IMR-90 (cell line): ENCODE measurements at regions not wholly inside any gene's neighbourhood (a gene's known extent, or its start where the extent isn't known, plus 50 kb on each side); places are given as distances from the start of the nearest gene placed in this dataset.

Source experiments
- ATAC-seq: fragments of 200-7000 bp; cut with Tn5 transposase; 2 replicates; pipeline ENCODE4 v1.9.1; 2020; ENCODE audit warnings: low read depth, mild to moderate bottlenecking, moderate library complexity
- BruUV-seq: library from RNA; stranded (reverse); fragments of 400-500 nt; replicated peaks from 2 replicates; lab custom pipeline; 2021; lab: Mats Ljungman, UMichigan
- CTCF ChIA-PET: fragments of 300-600 bp; formaldehyde crosslinking; extraction: SDS; loops from one replicate; lab custom pipeline; 2021; ENCODE audit warnings: antibody characterized with exemption; lab: Yijun Ruan, JAX
- POLR2A ChIA-PET: fragments of 300-600 bp; sonication (Branson Sonifier 250); formaldehyde crosslinking; loops from one replicate; lab custom pipeline; 2022; ENCODE audit warnings: antibody characterized with exemption; ENCODE audit not compliant: unreplicated experiment; lab: Charles Lee
- DNase-seq: peaks from one replicate; pipeline ENCODE4 v3.0.0; 2013
- H2AFZ ChIP-seq: replicated peaks from 2 replicates; pipeline ENCODE3; 2013; ENCODE audit warnings: low read length, mild to moderate bottlenecking; ENCODE audit not compliant: poor library complexity
- H2AK5ac ChIP-seq: 2 replicates; pipeline ENCODE4 v1.6.1; 2013; ENCODE audit warnings: low read depth, low read length, inconsistent platforms
- H2AK9ac ChIP-seq: replicated peaks from 2 replicates; pipeline ENCODE3; 2013; ENCODE audit warnings: mild to moderate bottlenecking, low read depth, low read length, moderate library complexity; ENCODE audit not compliant: poor library complexity
- H2BK120ac ChIP-seq: 2 replicates; pipeline ENCODE4 v1.6.1; 2013; ENCODE audit warnings: low read depth, low read length, inconsistent platforms
- H2BK15ac ChIP-seq: 3 replicates; pipeline ENCODE4 v1.6.1; 2013; ENCODE audit warnings: low read depth, low read length, inconsistent platforms
- H2BK20ac ChIP-seq: 2 replicates; pipeline ENCODE4 v1.6.1; 2013; ENCODE audit warnings: low read depth, mild to moderate bottlenecking, inconsistent platforms, low read length, moderate library complexity
- H2BK5ac ChIP-seq: 2 replicates; pipeline ENCODE4 v1.6.1; 2013; ENCODE audit warnings: mild to moderate bottlenecking, low read depth, low read length, inconsistent platforms; ENCODE audit not compliant: poor library complexity, severe bottlenecking
- H3K14ac ChIP-seq: replicated peaks from 2 replicates; pipeline ENCODE4 v1.6.1; 2013; ENCODE audit warnings: low read depth, low read length, inconsistent platforms
- H3K18ac ChIP-seq: 2 replicates; pipeline ENCODE4 v1.6.1; 2013; ENCODE audit warnings: low read depth, low read length, control low read depth
- H3K23ac ChIP-seq: 2 replicates; pipeline ENCODE4 v1.6.1; 2013; ENCODE audit warnings: low read depth, low read length, inconsistent platforms
- H3K27ac ChIP-seq: 2 replicates; pipeline ENCODE4 v1.5.1; 2013; ENCODE audit warnings: mild to moderate bottlenecking, control low read depth, low read length; ENCODE audit not compliant: insufficient read depth
- H3K27me3 ChIP-seq: 2 replicates; pipeline ENCODE4 v1.6.1; 2013; ENCODE audit warnings: low read length; ENCODE audit not compliant: control insufficient read depth, insufficient read depth
- H3K36me3 ChIP-seq: 2 replicates; pipeline ENCODE4 v1.6.1; 2013; ENCODE audit warnings: low read length, mixed read lengths; ENCODE audit not compliant: control insufficient read depth, insufficient read depth
- H3K4ac ChIP-seq: 2 replicates; pipeline ENCODE4 v1.6.1; 2013; ENCODE audit warnings: low read depth, low read length, inconsistent platforms
- H3K4me1 ChIP-seq: 2 replicates; pipeline ENCODE4 v1.6.1; 2013; ENCODE audit warnings: low read length, mixed read lengths; ENCODE audit not compliant: control insufficient read depth, insufficient read depth
- H3K4me2 ChIP-seq: 2 replicates; pipeline ENCODE4 v1.6.1; 2013; ENCODE audit warnings: low read depth, mild to moderate bottlenecking, control low read depth, low read length, moderate library complexity
- H3K4me3 ChIP-seq: 2 replicates; pipeline ENCODE4 v1.5.1; 2013; ENCODE audit warnings: low read depth, mild to moderate bottlenecking, control low read depth, low read length, moderate library complexity; ENCODE audit not compliant: insufficient read depth
- H3K56ac ChIP-seq: 2 replicates; pipeline ENCODE4 v1.6.1; 2013; ENCODE audit warnings: low read length, inconsistent platforms; ENCODE audit not compliant: insufficient read depth; ENCODE audit errors: extremely low read depth
- H3K79me1 ChIP-seq, 2 experiments: 2 replicates each; pipeline ENCODE4 v1.6.1; 2013; ENCODE audit warnings: low read length in 2 of 2, inconsistent platforms in 1 of 2, low read depth in 1 of 2
- H3K9ac ChIP-seq: 2 replicates; pipeline ENCODE4 v1.6.1; 2013; ENCODE audit warnings: low read depth, low read length, control low read depth
- H3K9me1 ChIP-seq: 2 replicates; pipeline ENCODE4 v1.6.1; 2013; ENCODE audit warnings: low read length, inconsistent platforms; ENCODE audit not compliant: insufficient read depth
- H3K9me3 ChIP-seq: 2 replicates; pipeline ENCODE4 v1.6.1; 2013; ENCODE audit warnings: low read length; ENCODE audit not compliant: control insufficient read depth, insufficient read depth
- H4K20me1 ChIP-seq: 2 replicates; pipeline ENCODE4 v1.6.1; 2013; ENCODE audit warnings: low read length, inconsistent platforms; ENCODE audit not compliant: insufficient read depth
- H4K5ac ChIP-seq: 2 replicates; pipeline ENCODE4 v1.6.1; 2013; ENCODE audit warnings: mild to moderate bottlenecking, low read depth, low read length, control low read depth
- H4K8ac ChIP-seq, 2 experiments: 2 replicates each; pipeline ENCODE4 v1.6.1; 2013; ENCODE audit warnings: low read depth in 2 of 2, low read length in 2 of 2, control low read depth in 1 of 2, inconsistent platforms in 1 of 2
- H4K91ac ChIP-seq: 2 replicates; pipeline ENCODE4 v1.6.1; 2013; ENCODE audit warnings: low read depth, low read length, inconsistent platforms; ENCODE audit not compliant: insufficient read depth
- BHLHE40 ChIP-seq: fragments of 150-350 bp; IDR thresholded peaks from 2 replicates; pipeline ENCODE4 v1.6.1; 2016; ENCODE audit warnings: mild to moderate bottlenecking, low read depth, low read length
- CEBPB ChIP-seq: IDR thresholded peaks from 2 replicates; pipeline ENCODE4 v1.6.1; 2012; ENCODE audit warnings: low read depth, low read length, improper control_type of control experiment
- CHD1 ChIP-seq: IDR thresholded peaks from 2 replicates; pipeline ENCODE4 v1.6.1; 2012; ENCODE audit warnings: low read depth, low read length, improper control_type of control experiment
- CTCF ChIP-seq: conservative IDR thresholded peaks from 2 replicates; pipeline ENCODE4 v1.5.1; 2012; ENCODE audit warnings: mild to moderate bottlenecking, low read depth, low read length, improper control_type of control experiment
- ELK1 ChIP-seq: fragments of 150-350 bp; IDR thresholded peaks from 2 replicates; pipeline ENCODE4 v1.6.1; 2016; ENCODE audit warnings: low read depth, mild to moderate bottlenecking, low read length, moderate library complexity, borderline replicate concordance
- FOS ChIP-seq: fragments of 150-350 bp; IDR thresholded peaks from 2 replicates; pipeline ENCODE4 v1.6.1; 2016; ENCODE audit warnings: low read depth, low read length
- MAFK ChIP-seq: IDR thresholded peaks from 2 replicates; pipeline ENCODE4 v1.6.1; 2012; ENCODE audit warnings: low read depth, low read length, improper control_type of control experiment
- MAZ ChIP-seq: IDR thresholded peaks from 2 replicates; pipeline ENCODE4 v1.6.1; 2012; ENCODE audit warnings: low read depth, mild to moderate bottlenecking, low read length, improper control_type of control experiment, moderate library complexity, borderline replicate concordance
- MXI1 ChIP-seq: IDR thresholded peaks from 2 replicates; pipeline ENCODE4 v1.6.1; 2012; ENCODE audit warnings: low read depth, mild to moderate bottlenecking, low read length, moderate library complexity, borderline replicate concordance
- NFE2L2 ChIP-seq: fragments of 150-350 bp; IDR thresholded peaks from 2 replicates; pipeline ENCODE4 v1.6.1; 2016; ENCODE audit warnings: low read depth, mild to moderate bottlenecking, low read length
- POLR2A ChIP-seq: IDR thresholded peaks from 2 replicates; pipeline ENCODE4 v1.6.1; 2012; ENCODE audit warnings: mild to moderate bottlenecking, low read depth, low read length
- RAD21 ChIP-seq: IDR thresholded peaks from 2 replicates; pipeline ENCODE4 v1.6.1; 2012; ENCODE audit warnings: low read length, improper control_type of control experiment
- RCOR1 ChIP-seq: IDR thresholded peaks from 2 replicates; pipeline ENCODE4 v1.6.1; 2012; ENCODE audit warnings: mild to moderate bottlenecking, low read length, improper control_type of control experiment; ENCODE audit not compliant: insufficient replicate concordance
- RFX5 ChIP-seq: IDR thresholded peaks from 2 replicates; pipeline ENCODE4 v1.8.0; 2012; ENCODE audit warnings: low read depth, mild to moderate bottlenecking, low read length, moderate library complexity
- SMC3 ChIP-seq: fragments of 150-350 bp; IDR thresholded peaks from 2 replicates; pipeline ENCODE4 v1.6.1; 2016; ENCODE audit warnings: low read depth, mild to moderate bottlenecking, antibody characterized with exemption, low read length, moderate library complexity
- USF2 ChIP-seq: fragments of 150-350 bp; IDR thresholded peaks from 2 replicates; pipeline ENCODE4 v1.6.1; 2017; ENCODE audit warnings: mild to moderate bottlenecking, antibody characterized with exemption, low read length, low read depth
- WGBS, 2 experiments: methylation state at CpG; one replicate each; pipeline versions ENCODE4 v1.1.5 to v1.1.7; 2013; ENCODE audit warnings: missing lambda C conversion rate in 2 of 2; ENCODE audit not compliant: insufficient read length in 1 of 2; ENCODE audit errors: extremely low coverage in 2 of 2; 5-methylcytosine and 5-hydroxymethylcytosine counted together
- dilution Hi-C: fragments of 300-500 bp; cut with HindIII; formaldehyde crosslinking; loops from one replicate; pipeline ENCODE4 v1.14.3; 2018; ENCODE audit warnings: low sequenced_read_pairs; ENCODE audit not compliant: unreplicated experiment
- in situ Hi-C: fragments of 300-500 bp; cut with MboI; formaldehyde crosslinking; loops from 3 replicates; pipeline ENCODE4 v1.14.3; 2019; ENCODE audit warnings: low sequenced_read_pairs, inconsistent platforms, mixed read lengths
- intact Hi-C: fragments of 100-400 bp; cut with micrococcal nuclease; formaldehyde crosslinking; loops from 2 replicates; pipeline ENCODE4 v1.10.0; 2022

- Histone ChIP-seq H3K27me3 (no peaks in the 10 kb centered on the region), H2AFZ (no peak overlapping the region), H3K14ac (no peak overlapping the region), H3K9me3 (no peaks in the 10 kb centered on the region), H3K4me2 (no peak overlapping the region), H2BK5ac (no peak overlapping the region), H2BK15ac (no peak overlapping the region), H2AK5ac (no peak overlapping the region), H2BK120ac (no peak overlapping the region), H3K18ac (no peak overlapping the region), H3K4me1 (no peaks in the 10 kb centered on the region), H3K27ac (no peak overlapping the region), H4K8ac (no peak overlapping the region), H3K9me1 (no peaks in the 10 kb centered on the region), H3K9ac (no peak overlapping the region), H4K20me1 (no peaks in the 10 kb centered on the region), H2BK20ac (no peak overlapping the region), H4K91ac (no peak overlapping the region), H3K4me3 (no peak overlapping the region), H3K79me1 (no peaks in the 10 kb centered on the region), H2AK9ac (no peak overlapping the region), H3K4ac (no peak overlapping the region), H3K56ac (no peak overlapping the region), H3K36me3 (no peaks in the 10 kb centered on the region), H3K23ac (no peak overlapping the region), H4K5ac (no peak overlapping the region)
- no TSS peak for BruUV-seq
- ATAC-seq (no peak), DNase-seq (no peak)
- intact Hi-C loops (no loop called here), dilution Hi-C loops (no loop called here), in situ Hi-C loops (no loop called here)
- no peak for TF ChIP-seq ELK1
- no peak for TF ChIP-seq USF2
- no peak for TF ChIP-seq POLR2A
- no peak for TF ChIP-seq RCOR1
- no peak for TF ChIP-seq CTCF
- TF ChIP-seq SMC3, result no peak
- TF ChIP-seq RFX5, result no peak
- no peak for TF ChIP-seq MAFK
- no peak for TF ChIP-seq BHLHE40
- no peak for TF ChIP-seq RAD21
- TF ChIP-seq CEBPB, result no peak
- no peak for TF ChIP-seq MAZ
- TF ChIP-seq FOS, result no peak
- no peak for TF ChIP-seq NFE2L2
- TF ChIP-seq CHD1, result no peak
- TF ChIP-seq MXI1, result no peak
- ChIA-PET CTCF (interaction anchor here (1.4 kb wide), 1 partner anchor 14 kb away, joined by 4 read pairs; no protein-coding TSS in a partner anchor), POLR2A (no interaction called here)
- no CpG with 5 or more reads among the region's 4 CpGs for WGBS, 2 experiments
Observed at GRCh38 chr2:7440977-7441376, 523.8 kb downstream of the RNF144A start.
